ENCODE measurements at regions not wholly inside any gene's neighbourhood (a gene's known extent, or its start where the extent isn't known, plus 50 kb on each side); places are given as distances from the start of the nearest gene placed in this dataset.

DNA sequence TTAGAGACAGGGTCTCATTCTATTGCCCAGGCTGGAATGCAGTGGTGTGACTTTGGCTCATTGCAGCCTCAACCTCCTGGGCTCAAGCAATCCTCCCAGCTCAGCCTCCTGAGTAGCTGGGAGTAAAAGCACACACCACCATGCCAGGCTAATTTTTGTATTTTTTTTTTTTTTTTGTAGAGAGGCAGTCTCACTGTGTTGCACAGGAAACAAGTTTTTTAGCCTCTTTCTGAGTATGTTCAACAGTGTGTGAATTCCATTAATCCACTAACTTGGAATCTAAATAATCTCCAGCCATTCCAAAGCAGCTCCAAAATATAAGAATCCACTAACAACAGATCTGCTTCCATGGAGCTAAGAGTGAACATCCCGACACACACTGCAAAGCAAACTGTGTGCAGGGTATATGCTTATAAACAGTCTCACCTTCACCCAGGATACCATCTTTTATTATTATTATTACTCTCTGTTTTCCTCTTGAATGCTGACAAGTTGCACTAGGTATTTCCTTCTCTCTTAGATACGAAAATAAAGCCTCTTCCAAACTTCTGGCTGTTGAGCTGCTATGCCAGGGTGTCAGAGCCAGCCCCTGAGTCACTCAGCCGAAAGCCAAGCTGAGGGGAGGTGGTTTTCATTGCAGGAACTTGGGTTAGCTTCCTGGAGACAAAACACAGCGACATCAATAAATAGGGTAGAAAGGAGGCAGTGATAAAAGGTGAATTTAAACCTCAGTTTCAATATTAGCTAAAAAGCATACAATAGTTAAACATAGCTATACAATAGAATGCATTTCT lies 264.9 kb downstream of the HIVEP2 start:
- TF ChIP-seq, protein P1, sequence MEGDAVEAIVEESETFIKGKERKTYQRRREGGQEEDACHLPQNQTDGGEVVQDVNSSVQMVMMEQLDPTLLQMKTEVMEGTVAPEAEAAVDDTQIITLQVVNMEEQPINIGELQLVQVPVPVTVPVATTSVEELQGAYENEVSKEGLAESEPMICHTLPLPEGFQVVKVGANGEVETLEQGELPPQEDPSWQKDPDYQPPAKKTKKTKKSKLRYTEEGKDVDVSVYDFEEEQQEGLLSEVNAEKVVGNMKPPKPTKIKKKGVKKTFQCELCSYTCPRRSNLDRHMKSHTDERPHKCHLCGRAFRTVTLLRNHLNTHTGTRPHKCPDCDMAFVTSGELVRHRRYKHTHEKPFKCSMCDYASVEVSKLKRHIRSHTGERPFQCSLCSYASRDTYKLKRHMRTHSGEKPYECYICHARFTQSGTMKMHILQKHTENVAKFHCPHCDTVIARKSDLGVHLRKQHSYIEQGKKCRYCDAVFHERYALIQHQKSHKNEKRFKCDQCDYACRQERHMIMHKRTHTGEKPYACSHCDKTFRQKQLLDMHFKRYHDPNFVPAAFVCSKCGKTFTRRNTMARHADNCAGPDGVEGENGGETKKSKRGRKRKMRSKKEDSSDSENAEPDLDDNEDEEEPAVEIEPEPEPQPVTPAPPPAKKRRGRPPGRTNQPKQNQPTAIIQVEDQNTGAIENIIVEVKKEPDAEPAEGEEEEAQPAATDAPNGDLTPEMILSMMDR (IDR thresholded peaks at IDR 0.05; ENCODE audit: unreplicated experiment): no peak
- Mint-ChIP-seq H3K36me3 (ENCODE audit: low read depth, unreplicated experiment) (no peaks in the 10 kb centered on the region), H3K4me3 (ENCODE audit: unreplicated experiment) (no peak overlapping the region), H3K27ac (ENCODE audit: unreplicated experiment) (no peak overlapping the region), H3K27me3 (ENCODE audit: unreplicated experiment) (no peaks in the 10 kb centered on the region), H3K4me1 (ENCODE audit: unreplicated experiment) (no peaks in the 10 kb centered on the region), H3K9me3 (ENCODE audit: unreplicated experiment) (no peaks in the 10 kb centered on the region)
- no peak for DNase-seq (ENCODE audit: low spot score)

DNA sequence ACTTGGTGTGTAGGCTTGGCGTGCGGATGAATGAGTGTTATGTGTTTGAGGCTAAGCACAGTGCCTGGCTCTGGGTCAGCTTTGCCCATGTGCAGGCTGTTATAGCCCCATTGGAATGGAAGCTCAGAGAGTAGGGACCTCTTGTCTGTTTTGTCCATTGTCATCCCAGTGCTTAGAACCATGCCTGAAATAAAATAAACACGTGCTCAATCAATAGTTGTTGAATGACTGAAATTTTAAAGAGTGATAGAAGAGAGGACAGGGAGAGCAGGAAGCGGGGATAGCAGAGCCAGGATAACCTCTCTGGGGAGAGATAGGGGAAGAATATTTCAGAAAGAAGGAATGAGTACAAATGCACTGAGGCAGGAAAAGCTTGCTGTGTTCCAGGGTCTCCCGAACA lies 263.9 kb downstream of the HIVEP2 start:
- no peaks in the 10 kb centered on the region for H3K27me3 Mint-ChIP-seq (ENCODE audit: unreplicated experiment)
- no peaks in the 10 kb centered on the region for H3K9me3 Mint-ChIP-seq (ENCODE audit: unreplicated experiment)
- TF ChIP-seq, protein P1 (IDR thresholded peaks at IDR 0.05; ENCODE audit: unreplicated experiment): no peak

DNA sequence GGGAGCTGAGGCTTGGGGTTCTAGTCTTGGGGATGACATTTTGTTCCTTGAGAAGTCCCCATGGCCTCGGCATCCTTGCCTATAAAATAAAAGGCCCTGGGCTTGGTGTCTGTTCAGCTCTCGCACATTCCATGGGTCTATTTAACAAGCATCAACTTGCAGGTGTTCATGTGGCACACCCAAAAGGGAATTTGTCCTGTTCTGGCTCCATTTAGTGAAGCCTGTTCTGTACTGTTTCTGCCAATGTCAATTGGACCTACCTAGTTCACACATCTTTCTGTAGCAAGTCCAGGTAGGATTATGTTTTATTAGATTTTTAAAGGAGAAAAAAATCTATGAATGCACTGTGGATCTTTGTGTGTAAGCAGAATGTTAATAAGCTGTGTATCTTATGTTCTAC lies 262.0 kb downstream of the HIVEP2 start:
- Mint-ChIP-seq H3K9me3 (ENCODE audit: unreplicated experiment) (no peaks in the 10 kb centered on the region), H3K27ac (ENCODE audit: unreplicated experiment) (no peak overlapping the region), H3K36me3 (ENCODE audit: low read depth, unreplicated experiment) (no peaks in the 10 kb centered on the region), H3K4me1 (ENCODE audit: unreplicated experiment) (no peaks in the 10 kb centered on the region), H3K27me3 (ENCODE audit: unreplicated experiment) (no peaks in the 10 kb centered on the region), H3K4me3 (ENCODE audit: unreplicated experiment) (no peak overlapping the region)
- DNase-seq (ENCODE audit: low spot score): no peak
- TF ChIP-seq, protein P1 (IDR thresholded peaks at IDR 0.05; ENCODE audit: unreplicated experiment): no peak

More for the DNA sequence above, 263.9 kb downstream of the HIVEP2 start:
- Mint-ChIP-seq H3K27ac (ENCODE audit: unreplicated experiment) (no peak overlapping the region), H3K36me3 (ENCODE audit: low read depth, unreplicated experiment) (no peaks in the 10 kb centered on the region), H3K4me1 (ENCODE audit: unreplicated experiment) (no peaks in the 10 kb centered on the region), H3K4me3 (ENCODE audit: unreplicated experiment) (no peak overlapping the region)
- DNase-seq (ENCODE audit: low spot score): no peak

DNA sequence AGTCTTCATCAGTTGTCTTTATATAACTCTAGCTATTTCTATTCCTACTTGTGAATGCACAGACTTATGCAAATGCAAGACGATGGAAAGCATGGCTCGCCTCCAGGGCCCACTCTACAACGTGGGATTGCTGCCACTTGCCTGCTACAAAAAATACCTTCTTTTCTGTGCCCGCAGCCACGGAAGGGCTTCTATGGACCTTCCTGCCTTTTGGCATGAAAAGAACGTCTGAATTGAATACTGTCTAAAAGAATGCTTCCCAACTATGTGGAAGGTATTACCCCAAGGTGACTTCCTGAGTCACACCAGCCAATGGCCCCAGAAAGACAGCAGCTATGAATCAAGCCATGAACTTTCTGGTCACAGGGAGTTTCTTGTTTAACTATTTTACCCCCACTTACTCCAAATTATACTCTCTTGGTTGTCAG lies 261.2 kb downstream of the HIVEP2 start:
- Mint-ChIP-seq H3K9me3 (ENCODE audit: unreplicated experiment) (no peaks in the 10 kb centered on the region), H3K36me3 (ENCODE audit: low read depth, unreplicated experiment) (no peaks in the 10 kb centered on the region), H3K4me3 (ENCODE audit: unreplicated experiment) (no peak overlapping the region), H3K27me3 (ENCODE audit: unreplicated experiment) (no peaks in the 10 kb centered on the region), H3K4me1 (ENCODE audit: unreplicated experiment) (no peaks in the 10 kb centered on the region), H3K27ac (ENCODE audit: unreplicated experiment) (no peak overlapping the region)
- DNase-seq (ENCODE audit: low spot score): no peak
- TF ChIP-seq, protein P1 (IDR thresholded peaks at IDR 0.05; ENCODE audit: unreplicated experiment): no peak

DNA sequence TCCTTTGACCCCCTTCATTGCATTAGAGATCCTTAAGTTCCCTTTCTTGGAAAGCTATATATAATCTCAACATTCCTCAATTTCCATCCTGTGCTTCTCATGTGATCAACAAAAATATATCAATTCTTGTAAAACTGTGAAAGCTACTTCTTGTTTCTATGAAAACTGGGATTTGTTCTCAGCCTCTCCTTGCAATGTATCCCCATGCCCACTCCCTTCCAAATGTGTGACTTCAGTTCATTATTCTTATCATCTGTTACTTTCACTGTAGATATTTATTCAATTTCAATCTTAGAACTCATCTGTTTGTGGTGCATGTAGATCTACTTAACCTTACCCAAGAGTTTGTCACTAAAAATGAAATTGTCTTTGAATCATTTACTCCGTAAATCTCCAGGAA lies 260.6 kb downstream of the HIVEP2 start:
- Mint-ChIP-seq H3K4me1 (ENCODE audit: unreplicated experiment) (no peaks in the 10 kb centered on the region), H3K4me3 (ENCODE audit: unreplicated experiment) (no peak overlapping the region), H3K9me3 (ENCODE audit: unreplicated experiment) (no peaks in the 10 kb centered on the region), H3K36me3 (ENCODE audit: low read depth, unreplicated experiment) (no peaks in the 10 kb centered on the region), H3K27me3 (ENCODE audit: unreplicated experiment) (no peaks in the 10 kb centered on the region), H3K27ac (ENCODE audit: unreplicated experiment) (no peak overlapping the region)
- DNase-seq (ENCODE audit: low spot score): no peak
- TF ChIP-seq, protein P1 (IDR thresholded peaks at IDR 0.05; ENCODE audit: unreplicated experiment): no peak

Data from endothelial cell (in vitro differentiated cells).